ENCODE measurements at regions not wholly inside any gene's neighbourhood (a gene's known extent, or its start where the extent isn't known, plus 50 kb on each side); places are given as distances from the start of the nearest gene placed in this dataset.
A peak's percentile ranks its signal among the peaks of the same experiment; 100 is the strongest.
"Not testable (repeated sequence)": the region's sequence is repeated elsewhere in the genome, so short reads cannot be mapped to it uniquely, and the experiment has no call there.

DNA sequence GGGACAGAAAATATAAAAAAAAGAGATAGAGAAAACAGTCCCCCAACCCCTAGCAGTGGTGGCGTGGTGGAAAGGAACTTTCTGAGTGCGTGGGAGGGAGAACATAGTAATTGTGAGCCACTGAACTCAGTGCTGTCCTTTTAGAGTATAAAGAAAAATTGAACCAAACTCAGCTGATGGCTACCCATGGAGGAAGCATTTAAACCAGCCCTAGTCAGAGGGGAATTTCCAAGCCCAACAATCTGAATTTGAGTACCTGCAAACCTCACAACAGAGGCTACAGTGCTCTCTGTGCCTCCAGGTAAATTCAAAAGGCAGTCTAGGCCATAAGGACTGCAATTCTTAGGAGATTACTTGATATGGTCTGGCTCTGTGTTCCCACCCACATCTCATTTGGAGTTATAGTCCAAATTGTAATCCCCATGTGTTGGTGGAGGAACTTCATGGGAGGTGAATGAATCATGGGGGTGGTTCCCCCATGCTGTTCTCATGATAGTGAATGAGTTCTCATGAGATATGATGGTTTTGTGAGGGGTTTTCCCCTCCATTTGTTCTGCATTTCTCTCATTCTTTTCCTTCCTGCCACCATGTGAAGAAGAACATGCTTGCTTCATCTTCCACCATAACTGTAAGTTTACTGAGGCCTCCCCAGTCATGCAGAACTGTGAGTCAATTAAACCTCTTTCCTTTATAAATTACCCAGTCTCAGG is 687.8 kb downstream of the FAM181B start:
- no peak for DNase-seq

DNA sequence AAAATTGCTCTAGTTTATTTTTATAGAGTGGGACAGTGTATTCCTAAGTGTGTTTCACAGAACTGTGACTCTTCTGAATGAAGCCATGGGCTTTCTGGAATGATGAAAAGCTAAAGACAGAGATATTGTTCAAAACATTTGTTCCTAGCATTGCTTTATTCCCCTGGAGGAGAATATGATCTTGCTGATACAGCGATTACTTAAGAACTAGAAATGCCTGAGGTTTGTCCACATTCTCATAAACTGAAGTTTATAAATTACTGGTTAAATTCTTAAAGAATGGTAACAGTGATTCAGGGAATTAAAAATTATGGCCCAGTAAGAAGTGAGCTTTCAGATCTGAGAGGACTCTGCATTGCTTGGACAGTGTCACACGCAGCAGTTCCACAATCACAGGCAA is 690.3 kb downstream of the FAM181B start:
- no peak for DNase-seq

DNA sequence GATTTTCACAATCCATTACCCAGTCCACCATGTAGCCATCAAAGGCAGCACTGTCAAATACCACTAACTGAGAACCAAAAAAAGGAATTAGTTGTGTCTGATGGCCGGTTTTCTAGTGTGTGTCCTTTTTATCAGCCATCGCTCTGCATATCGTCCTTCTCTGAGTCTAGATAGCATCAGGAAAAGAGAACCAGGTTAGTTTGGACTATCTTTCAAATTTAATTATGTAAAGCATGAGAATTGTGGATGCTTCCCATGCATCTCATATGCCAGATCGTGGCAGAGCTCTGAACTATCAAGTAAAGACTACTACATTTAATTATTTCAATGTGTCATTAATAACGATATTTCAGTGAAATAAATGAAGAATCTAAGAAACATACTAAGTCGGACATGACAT is 691.9 kb downstream of the FAM181B start:
- no peak for DNase-seq

DNA sequence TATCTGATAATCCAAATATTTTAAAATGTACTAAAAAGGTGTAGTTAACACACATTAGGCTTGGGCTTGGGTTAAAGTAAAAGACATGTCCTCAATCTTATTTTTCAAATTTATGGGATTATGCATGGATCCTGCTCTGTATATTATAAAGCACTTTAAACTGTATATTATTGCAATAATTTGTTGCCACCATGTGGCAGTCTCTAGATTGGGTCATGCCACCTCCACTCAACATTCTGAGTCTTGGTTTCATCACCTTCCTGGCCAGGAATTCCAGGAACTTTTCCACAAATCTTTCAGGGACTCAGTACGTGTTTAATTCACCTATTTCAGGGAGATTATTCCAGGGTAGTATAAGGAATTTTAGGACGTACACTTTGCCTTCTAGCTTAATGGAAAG is 695.5 kb downstream of the FAM181B start:
- DNase-seq: no peak

DNA sequence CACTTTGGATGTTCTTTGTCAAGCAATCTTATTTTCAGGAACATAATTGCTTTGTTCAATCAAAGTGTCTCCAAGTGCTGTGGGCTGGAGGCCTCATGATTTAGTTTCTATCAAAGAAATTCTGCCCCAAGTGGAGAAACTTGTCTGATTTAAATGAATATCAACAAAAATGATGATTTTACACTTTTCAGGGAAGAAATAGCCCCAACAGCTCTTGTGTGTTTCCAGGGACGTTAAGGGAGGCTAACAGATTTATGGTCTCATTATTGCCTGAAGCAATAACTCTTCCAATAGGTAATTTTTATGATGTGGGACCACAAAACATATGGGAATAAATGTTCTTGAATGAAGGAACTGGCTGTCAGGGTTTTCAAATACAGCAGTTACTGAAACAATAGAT is 699.1 kb downstream of the FAM181B start:
- no peak for DNase-seq

DNA sequence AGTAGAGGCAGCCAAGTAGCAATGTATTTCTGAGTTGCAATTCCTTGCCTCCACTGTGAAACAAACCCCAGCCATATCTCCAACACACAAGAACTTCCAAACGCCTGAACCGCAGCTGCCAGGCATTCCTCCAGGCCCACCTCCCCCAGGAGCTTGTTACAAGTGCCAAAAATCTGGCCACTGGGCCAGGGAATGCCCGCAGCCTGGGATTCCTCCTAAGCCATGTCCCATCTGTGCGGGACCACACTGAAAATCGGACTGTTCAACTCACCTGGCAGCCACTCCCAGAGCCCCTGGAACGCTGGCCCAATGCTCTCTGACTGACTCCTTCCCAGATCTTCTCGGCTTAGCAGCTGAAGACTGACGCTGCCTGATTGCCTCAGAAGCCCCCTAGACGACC is 706.3 kb downstream of the FAM181B start:
- DNase-seq: not testable (repeated sequence)

DNA sequence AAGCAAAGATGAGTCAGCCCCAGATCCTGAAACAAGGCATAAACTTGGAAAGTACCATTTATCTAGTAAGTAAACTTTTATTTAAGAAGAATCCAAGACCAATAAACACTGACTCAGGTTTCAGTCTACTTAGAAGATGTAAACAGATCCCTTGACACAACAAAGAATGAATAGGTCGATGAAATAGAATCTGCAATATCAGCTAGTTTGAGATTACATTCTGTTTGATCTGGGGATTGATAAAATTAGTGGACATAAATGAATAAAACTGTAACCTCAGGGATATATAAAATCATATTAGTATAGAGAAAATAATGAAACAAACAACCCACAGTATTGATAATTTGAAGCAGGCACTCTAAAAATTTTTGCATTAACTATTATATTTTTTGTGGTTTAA is 708.9 kb downstream of the FAM181B start:
- DNase-seq: no peak

DNA sequence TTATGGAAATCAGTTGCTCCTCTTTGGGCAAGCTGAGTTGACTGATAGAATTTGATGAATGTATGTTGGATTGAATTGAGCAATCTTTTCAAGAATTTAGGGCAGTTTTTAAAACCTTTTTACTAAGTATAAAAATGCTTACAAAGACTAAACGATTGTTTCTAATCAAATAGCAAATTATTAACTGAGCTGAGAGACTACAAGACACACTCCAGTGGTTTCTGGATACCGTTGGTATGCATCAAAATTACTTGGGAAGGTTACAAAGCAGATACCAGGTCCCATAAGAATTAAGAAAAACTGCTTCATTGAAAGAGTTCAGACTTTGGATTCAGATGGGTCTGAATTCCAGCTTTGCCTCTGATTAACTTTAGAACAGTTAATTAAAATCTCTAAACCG is 721.4 kb downstream of the FAM181B start:
- no peak for DNase-seq

DNA sequence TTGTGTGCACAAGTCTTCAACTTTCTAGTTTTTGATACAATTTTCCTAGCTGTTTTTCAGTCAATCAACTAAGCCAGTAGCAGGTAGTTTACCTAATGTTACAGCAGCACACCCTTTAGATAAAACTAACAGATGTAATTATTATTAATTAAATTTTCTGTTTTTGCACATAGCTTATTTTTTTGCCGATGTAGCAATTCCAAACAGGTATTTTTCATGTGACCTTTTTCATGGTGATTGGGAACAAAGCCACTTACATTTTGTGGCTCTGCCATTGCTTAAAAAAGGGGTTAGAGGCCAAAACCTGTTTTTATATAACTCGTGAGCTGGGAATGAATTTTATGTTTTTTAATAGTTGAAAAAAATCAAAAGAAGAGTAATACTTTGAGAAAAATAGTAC is 724.5 kb downstream of the FAM181B start:
- DNase-seq: no peak

DNA sequence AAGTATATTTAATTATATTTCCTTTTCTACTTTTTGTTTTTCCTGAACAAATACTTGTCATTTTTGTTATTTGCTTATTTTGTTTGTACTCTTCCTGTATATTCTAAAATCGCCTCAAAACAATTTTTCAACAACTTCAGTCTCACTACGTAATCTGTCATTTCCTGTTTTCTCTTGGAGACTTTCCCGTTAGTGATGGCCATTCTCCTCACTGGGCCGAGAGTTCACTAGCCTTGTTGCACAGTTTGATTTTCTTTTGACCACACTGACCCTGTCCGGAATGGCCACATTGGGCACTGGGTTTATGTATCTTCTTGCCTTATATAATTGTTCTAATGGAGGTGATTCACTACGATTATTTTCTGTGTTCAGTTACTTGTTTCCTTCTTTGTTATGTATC is 726.1 kb downstream of the FAM181B start:
- no peak for DNase-seq

DNA sequence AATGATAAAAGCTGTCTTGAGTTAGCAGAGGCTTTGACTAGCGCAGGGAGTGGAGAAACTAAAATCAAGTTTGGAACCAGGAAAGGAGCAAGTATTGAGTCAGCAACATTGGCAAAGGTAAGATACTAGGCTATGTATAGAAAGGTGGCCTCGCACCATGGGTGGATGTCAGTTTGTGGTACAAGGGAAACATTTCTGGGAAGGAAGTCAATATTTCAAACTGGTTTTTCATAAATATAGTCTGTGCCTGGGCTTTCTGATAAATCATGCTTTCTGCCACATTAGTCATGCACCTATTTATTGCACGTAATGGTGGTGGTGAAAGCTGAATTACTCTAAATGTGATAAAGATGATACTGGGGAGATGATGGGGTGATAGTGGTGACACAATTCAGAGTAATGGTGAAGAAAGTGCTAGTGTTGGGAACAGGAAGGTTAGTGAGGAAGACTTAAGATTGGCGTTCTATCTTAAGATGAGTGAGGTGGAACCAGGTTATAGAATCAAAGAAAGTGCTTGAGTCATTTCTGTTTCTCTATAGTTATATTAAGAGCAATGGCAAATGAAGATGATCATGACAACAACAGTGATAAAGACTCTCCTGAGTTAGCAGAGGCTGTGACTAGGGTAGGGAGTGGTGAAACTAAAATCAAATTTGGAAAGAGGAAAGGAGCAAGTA is 729.0 kb downstream of the FAM181B start:
- DNase-seq: no peak

DNA sequence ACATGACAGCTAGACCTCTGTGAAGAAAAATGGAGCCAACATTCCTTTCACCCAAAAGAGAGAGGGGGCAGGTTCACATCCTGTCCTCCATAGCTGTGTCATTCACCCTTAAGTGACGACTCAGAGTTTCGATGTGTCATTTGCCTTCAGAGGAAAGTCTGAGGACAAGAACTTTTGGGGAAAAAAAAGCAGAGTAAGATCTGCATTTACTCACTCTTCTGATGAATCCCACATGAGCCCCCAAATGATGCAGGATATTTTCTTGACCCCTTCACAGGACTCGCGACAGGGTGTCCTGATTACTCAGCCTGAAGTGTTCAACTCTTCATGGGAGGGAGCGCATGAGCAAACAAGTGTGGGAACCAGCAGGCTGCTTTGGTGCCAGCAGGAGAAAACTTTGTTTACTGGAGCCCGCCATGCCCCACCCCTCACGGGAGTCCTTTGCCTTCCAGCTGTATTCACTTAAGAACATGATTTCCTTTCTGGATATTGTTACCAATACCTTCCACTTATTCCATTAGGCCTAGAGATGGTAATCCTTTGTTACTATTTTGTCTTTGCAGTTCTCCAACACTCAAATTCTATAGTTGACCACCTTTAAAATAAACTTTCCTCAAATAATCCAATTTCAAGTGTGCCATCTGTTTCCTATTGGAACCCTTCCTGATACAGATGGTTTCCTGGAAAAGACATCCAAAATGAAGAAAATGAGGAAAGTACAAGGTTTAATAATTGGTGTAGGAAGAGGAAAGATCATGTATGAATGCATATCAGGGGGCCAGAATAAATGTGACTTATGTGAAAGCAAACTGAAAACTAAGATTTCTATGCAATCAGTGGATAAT is 729.8 kb downstream of the FAM181B start:
- DNase-seq: peak; percentile 8

DNA sequence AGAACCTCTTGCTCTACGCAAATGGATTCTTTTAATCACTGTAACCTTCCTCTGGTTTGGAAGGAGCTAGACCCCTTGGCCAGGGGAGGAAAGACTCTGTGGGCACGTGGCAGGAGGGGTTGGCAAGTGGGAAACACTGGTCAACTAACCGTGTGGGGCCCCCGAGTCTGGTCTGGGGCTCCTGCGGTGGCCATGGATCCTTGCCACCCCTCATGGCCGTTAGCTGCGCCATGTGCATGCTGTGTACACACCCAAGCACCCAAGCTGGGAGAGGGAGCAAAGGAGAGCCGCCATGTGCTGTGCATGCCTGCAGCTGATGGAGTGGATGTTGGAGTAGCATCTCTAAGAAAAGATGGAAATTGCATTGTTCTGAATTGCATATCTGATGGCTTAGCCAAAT is 730.6 kb downstream of the FAM181B start:
- DNase-seq: no peak

DNA sequence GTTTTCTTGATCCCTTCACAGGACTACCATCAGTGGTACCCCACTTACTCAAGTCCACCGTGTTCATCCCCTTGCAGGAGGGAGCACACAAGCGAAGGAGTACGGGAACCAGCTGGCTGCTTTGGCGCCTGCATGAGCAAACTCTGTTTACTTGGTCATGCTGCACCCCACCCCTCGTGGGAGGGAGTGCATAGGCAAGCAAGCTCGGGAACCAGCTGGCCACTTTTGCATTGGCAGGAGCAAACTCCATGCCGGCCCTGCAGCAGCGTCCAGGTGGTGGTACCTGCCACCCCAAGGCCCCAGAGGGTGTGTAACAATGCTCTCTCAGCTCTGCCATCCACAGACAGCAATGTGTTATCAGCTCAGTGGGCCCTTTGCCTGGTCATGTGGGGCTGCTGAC is 737.8 kb downstream of the FAM181B start:
- DNase-seq: no peak

DNA sequence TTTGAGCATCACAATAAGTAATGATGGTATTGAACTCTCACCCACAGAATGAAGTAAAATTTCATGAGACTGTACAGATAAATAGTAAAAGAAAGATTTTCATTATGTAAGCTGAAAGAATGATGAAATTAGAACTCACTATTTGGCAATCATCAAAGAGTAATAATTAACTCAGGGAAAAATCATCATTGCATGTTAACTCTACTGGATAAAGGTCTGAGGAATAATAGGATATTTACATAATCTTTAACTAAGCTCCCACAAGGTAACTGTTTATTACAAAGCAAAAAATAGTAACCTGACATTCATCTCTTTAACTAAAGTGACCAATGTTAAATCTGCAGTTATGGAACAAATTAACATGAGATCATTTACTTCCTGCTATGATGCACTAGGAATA is 739.9 kb downstream of the FAM181B start:
- no peak for DNase-seq

DNA sequence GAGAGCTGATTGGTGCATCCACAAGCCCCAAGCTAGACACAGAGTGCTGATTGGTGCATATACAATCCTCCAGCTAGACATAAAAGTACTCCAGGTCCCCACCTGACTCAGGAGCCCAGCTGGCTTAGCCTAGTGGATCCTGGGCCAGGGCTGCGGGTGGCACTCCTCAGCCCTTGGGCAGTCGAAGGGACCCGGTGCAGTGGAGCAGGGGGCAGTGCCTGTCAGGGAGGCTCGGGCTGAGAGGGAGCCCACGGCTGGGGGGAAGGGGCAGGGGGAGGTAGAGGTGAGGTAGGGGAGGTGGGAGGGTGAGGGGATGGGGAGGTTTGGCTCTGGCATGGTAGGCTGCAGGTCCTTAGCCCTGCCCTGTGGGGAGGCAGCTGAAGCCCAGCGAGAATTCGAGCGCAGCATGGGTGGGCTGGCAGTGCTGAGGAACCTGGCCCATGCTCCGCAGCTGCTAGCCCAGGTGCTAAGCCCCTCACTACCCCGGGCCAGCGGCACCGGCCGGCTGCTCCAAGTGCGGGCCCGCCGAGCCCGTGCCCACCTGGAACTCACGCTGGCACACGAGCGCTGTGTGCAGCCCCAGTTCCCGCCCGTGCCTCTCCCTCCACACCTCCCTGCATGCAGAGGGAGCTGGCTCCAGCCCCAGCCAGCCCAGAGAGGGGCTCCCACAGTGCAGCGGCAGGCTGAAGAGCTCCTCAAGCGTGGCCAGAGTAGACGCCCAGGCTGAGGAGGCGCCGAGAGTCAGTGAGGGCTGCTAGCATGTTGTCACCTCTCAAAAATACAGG is 742.8 kb downstream of the FAM181B start:
- DNase-seq: no peak

DNA sequence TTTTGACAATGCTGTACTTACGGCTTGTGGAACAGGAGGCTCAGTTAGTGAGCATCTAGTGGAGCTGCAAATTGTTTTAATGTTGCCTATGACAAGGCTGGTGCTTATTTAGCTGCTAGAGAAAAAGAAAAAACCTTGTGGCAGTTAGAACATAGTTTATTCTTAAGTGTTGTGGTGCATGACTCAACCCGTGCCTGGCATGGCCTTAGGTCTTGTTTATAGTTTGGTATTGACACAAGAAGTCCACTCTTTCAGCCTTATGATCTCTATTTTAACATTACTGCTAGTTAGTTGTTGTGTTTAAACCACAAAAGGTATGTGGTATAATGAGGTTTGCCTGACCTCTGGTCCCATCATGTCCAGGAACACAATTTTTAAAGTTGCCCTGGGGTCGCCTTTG is 744.6 kb downstream of the FAM181B start:
- DNase-seq: no peak

DNA sequence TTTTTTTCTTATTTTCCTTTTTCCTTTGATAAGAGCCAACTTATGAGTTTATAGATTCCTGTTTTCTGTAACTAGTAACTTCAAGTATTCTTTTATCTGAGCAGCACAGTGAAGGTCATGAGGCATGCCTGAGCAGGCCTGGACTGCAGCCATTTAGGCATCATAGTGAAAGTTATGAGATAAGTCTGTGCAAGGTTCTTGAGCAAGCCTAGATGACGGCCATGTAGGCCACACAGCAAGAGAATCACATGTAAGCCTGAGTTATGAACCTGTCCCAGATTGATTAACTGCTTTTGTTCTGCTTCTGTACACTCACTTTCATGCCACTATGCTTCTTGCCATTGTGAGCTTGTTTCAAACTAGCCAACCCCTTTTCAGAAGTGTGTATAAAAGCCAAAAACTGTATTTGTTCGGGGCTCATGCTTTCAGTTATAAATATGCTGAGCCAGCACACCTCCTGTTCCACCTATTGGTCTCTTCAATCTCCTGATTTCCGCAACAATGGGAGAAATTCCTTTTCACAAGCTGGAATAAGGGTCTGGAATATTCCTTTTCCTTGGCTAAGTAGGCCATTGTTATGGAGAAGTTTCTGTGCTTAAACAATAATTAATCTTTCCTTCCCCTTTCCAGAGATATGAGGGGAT is 745.7 kb downstream of the FAM181B start:
- no peak for DNase-seq

DNA sequence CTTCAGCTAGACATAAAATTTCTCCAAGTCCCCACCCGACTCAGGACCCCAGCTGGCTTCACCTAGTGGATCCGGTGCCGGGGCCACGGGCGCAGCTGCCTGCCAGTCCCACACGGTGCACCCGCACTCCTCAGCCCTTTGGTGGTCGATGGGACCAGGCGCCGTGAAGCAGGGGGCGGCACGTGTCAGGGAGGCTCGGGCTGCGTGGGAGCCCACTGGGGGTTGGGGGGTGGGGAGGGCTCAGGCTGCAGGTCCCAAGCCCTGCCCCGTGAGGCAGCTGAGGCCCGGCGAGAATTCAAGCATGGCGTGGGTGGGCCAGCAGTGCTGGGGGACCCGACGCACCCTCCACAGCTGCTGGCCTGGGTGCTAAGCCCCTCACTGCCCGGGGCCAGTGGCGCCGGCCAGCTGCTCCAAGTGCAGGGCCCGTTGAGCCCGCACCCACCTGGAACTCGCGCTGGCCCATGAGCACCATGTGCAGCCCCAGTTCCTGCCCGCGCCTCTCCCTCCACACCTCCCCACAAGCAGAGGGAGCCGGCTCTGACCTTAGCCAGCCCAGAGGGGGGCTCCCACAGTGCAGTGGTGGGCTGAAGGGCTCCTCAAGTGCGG is 747.0 kb downstream of the FAM181B start:
- DNase-seq: no peak

DNA sequence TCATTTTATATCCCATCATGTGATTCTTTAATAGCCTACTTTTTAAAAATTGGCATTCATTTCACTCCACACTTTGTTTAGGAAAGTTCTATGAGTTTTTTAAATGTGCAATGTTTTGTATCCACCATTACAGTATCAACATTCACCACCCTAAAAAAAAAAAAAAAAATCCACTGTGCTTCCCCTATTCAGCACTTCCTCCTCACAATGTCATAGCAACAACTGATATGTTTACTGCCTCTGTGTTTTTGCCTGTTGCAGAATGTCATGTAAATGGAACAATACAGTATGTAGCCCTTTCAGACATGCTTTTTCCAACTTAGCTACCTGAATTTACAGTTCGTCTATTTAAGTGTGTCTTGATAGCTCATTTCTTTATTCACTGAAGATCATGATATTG is 754.2 kb downstream of the FAM181B start:
- DNase-seq: no peak

DNA sequence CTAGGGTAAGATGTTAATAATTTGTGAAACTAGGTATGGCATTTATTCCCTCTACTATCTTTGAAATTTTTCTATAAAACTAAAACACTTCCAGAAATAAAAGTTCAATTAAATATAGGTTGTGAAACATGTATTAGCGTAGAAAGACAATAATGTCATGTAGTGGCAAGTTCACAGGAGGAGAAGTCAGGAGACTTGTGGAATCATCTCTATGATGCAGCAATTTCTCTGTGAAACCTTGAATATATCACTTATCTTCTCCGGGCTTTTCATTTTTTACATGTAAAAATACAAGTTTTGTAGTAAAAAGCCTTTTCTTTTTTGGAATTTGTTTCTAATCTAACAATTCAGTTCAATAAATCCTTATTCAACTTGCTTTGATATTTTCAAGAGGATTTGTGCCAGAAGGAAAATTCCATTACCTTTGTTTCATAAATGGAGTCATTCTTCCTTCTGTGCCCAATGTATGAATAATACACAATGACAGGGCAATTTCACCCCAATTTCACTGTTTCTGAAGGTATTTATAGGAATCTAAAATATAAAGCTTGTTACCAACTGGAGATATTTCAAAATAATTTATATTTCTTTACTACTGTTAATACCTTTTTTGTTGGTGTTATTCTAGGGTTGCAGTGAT is 758.3 kb downstream of the FAM181B start:
- no peak for DNase-seq

DNA sequence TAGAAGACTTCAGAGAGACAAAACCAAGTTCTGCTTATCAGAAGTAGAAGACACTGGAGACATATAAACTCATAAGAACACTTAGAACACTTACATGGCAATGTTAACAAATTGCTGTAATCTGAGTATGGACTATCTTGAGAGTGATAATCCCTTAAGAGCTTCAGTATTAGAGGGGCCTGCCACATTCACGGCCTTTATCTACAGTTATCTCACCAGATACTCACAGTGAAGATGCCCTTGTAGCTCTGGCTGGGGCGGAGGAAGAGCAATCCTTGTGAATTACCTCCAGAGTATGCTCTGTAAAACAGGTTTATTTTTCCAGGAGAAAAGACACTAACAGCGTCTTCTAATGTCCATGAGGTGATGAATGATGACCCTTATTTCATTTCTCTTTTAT is 762.8 kb downstream of the FAM181B start:
- DNase-seq: no peak

All from stimulated activated CD4-positive, alpha-beta T cell treated with anti-CD3 and anti-CD28 coated beads, Interleukin-4, amount 100 ng/mL, for 24 hours (primary cell).